Right hindlimb (tissue), 1 donor: ENCODE measurements at regions not wholly inside any gene's neighbourhood (a gene's known extent, or its start where the extent isn't known, plus 50 kb on each side); places are given as distances from the start of the nearest gene placed in this dataset.
"Not testable (repeated sequence)": the region's sequence is repeated elsewhere in the genome, so short reads cannot be mapped to it uniquely, and the experiment has no call there.

ENCODE experiments used
- DNase-seq: peaks from one replicate; pipeline ENCODE4 v3.0.0-alpha.2; 2018

- DNase-seq = no peak
These were observed 135.8 kb downstream of the PLCE1 start for GRCh38 chr10:94129393-94130130.

- DNase-seq = no peak
These were observed 138.2 kb downstream of the PLCE1 start for GRCh38 chr10:94131885-94132284.

GRCh38 chr10:94133239-94133638, 139.5 kb downstream of the PLCE1 start:
- DNase-seq = peak; percentile 62

- DNase-seq = no peak
These were observed 144.0 kb downstream of the PLCE1 start for GRCh38 chr10:94137747-94138146.

GRCh38 chr10:94138391-94138790, 144.7 kb downstream of the PLCE1 start:
- no peak for DNase-seq

- no peak for DNase-seq
These were observed 149.5 kb downstream of the PLCE1 start for GRCh38 chr10:94143261-94143660.

GRCh38 chr10:94146313-94146712, 152.6 kb downstream of the PLCE1 start:
- no peak for DNase-seq

- no peak for DNase-seq
These were observed 153.0 kb downstream of the PLCE1 start for GRCh38 chr10:94146746-94147145.

GRCh38 chr10:94149702-94150101, 156.0 kb downstream of the PLCE1 start:
- DNase-seq = no peak

- DNase-seq = no peak
These were observed 156.9 kb downstream of the PLCE1 start for GRCh38 chr10:94150541-94151184.

GRCh38 chr10:94155722-94156271, 162.1 kb downstream of the PLCE1 start:
- no peak for DNase-seq

- DNase-seq = no peak
These were observed 162.7 kb downstream of the PLCE1 start for GRCh38 chr10:94156453-94156852.

- DNase-seq = not testable (repeated sequence)
These were observed 171.5 kb downstream of the PLCE1 start for GRCh38 chr10:94165158-94165611.

GRCh38 chr10:94172332-94172731, 178.6 kb downstream of the PLCE1 start:
- DNase-seq = no peak

- no peak for DNase-seq
These were observed 179.9 kb downstream of the PLCE1 start for GRCh38 chr10:94173594-94173993.

- no peak for DNase-seq
These were observed 181.1 kb downstream of the PLCE1 start for GRCh38 chr10:94174838-94175237.

GRCh38 chr10:94178475-94179253, 184.1 kb downstream of the NOC3L start:
- no peak for DNase-seq

GRCh38 chr10:94180576-94180975, 182.2 kb downstream of the NOC3L start:
- DNase-seq = no peak

GRCh38 chr10:94183666-94184264, 179.0 kb downstream of the NOC3L start:
- no peak for DNase-seq

GRCh38 chr10:94186722-94187121, 176.0 kb downstream of the NOC3L start:
- DNase-seq = no peak

- DNase-seq = no peak
These were observed 170.4 kb downstream of the NOC3L start for GRCh38 chr10:94192333-94192732.

GRCh38 chr10:94192974-94193373, 169.8 kb downstream of the NOC3L start:
- no peak for DNase-seq

- no peak for DNase-seq
These were observed 169.2 kb downstream of the NOC3L start for GRCh38 chr10:94193466-94193924.
